GM21528 (cell line): ENCODE measurements at regions not wholly inside any gene's neighbourhood (a gene's known extent, or its start where the extent isn't known, plus 50 kb on each side); places are given as distances from the start of the nearest gene placed in this dataset.

Experiments
- ATAC-seq: cut with Tn5 transposase; IDR thresholded peaks from one replicate; pipeline ENCODE4 v1.9.1; 2021; ENCODE audit warnings: mild to moderate bottlenecking, moderate library complexity; ENCODE audit not compliant: unreplicated experiment, low FRiP score

DNA sequence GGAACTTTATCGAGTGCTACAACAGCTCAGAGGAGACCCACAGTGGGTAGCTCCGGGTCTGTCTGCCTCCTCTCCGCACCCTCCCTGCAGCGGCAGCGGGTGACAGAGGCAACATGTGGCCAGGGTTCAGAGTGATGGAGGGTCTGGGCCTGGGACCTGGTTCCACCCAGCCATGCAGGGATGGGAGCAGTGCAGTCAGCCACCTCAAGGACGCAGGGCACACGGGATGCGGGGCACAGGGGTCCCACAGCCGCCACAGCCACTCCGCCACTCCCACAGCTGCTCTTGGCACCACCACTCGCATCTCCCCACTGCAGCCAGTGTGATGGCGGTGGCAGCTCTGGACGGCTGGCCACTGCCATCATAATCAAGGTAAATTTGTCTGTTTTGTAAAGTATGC is 892.9 kb downstream of the OLFM4 start:
- ATAC-seq, result no peak

DNA sequence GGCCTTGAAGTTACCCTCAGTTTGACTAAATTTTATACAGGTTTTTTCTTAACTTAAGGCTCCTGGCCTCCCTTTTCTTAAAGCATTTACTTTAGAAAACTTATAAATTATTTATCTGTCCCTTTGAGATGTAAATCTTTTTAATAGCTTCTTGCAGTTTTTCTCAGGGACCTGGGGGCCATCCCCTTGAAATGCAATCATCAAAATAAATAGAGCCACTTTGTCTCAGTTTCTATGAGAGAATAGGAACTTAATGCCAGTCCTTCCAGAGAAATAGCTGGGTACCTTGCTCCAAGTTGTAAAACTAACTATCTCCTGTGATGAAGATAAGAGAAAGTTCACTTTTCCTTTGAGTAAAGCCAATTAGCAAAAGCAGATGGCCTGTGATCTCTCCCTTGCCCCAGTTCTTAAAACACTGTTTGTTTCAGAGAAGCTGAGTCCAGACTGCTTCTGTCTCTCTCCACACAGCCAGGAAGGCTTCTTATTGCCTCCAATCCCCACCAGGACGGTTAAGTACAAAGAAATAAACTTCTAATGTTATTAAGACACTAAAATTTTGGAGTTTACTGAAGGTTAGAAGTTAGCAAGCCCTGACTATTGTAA is 913.1 kb downstream of the OLFM4 start:
- ATAC-seq, result no peak

DNA sequence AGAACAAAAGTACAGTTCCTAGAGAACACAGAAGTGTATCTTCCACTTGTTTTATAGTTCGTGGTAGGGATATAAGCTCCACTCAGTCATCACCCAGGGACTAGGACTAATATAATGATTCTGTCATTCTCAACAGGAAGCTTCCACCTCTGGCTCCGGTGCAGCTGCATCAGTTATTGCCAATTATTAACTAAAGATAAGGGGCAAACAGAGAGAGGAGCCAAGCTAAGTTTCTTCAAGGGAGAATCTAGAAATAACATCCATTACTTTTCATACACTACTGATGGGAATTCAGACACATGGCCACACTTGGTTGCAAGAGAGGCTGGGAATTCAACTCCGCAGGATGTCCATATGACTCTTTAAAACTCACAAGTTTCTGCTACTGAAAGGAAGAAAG is 917.9 kb downstream of the OLFM4 start:
- ATAC-seq, result no peak

DNA sequence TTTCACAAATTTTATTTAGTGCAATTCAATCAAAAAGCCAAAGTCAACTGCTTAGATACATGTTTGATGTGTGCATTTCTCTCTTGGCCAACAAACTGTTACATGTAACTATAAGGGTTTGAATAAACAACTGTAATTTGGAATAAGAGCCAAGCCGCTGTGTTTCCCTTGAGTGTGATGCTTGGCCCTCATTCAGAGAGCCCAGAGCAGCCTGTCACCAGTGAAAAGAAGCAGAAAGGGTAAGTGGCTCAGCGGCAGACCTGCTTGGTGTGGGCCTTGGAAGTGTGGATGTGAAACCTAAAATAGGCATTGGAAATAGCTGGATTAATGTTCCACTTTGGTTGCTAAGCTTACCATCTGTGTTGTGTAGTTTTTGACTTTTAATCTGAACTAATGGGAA is 924.6 kb downstream of the OLFM4 start:
- ATAC-seq, result no peak
